Left lung (tissue), 4 donors: ENCODE measurements at regions not wholly inside any gene's neighbourhood (a gene's known extent, or its start where the extent isn't known, plus 50 kb on each side); places are given as distances from the start of the nearest gene placed in this dataset.

Experiments
- ATAC-seq: fragments of 200-7000 bp; cut with Tn5 transposase; one replicate; pipeline ENCODE4 v1.9.1; 2020; ENCODE audit warnings: moderate library complexity
- DNase-seq, 4 donors: peaks; one replicate each; pipeline ENCODE4 v3.0.0-alpha.2; 2013 to 2020
- H3K27ac ChIP-seq, 2 donors: fragments of 200-600 bp; sonication (generic) in 1 of 2; one replicate each; pipeline versions ENCODE4 v1.5.0 to v1.8.0; 2020 to 2021
- H3K27me3 ChIP-seq, 2 donors: fragments of 200-600 bp; sonication (generic) in 1 of 2; one replicate each; pipeline versions ENCODE4 v1.5.0 to v1.8.0; 2020 to 2021
- H3K36me3 ChIP-seq, 2 donors: fragments of 200-600 bp; sonication (generic) in 1 of 2; one replicate each; pipeline versions ENCODE4 v1.5.0 to v1.8.0; 2020 to 2021
- H3K4me1 ChIP-seq, 2 donors: fragments of 200-600 bp; one replicate each; pipeline ENCODE4 v1.8.0; 2021
- H3K4me3 ChIP-seq, 2 donors: fragments of 200-600 bp; sonication (generic) in 1 of 2; one replicate each; pipeline versions ENCODE4 v1.5.0 to v1.8.0; 2020 to 2021; ENCODE audit warnings: mild to moderate bottlenecking in 1 of 2
- H3K9me3 ChIP-seq, 2 donors: fragments of 200-600 bp; sonication (generic) in 1 of 2; one replicate each; pipeline versions ENCODE4 v1.5.0 to v1.8.0; 2020 to 2021
- CTCF ChIP-seq, 2 donors: fragments of 200-600 bp; sonication (generic) in 1 of 2; IDR thresholded peaks; one replicate each; pipeline versions ENCODE4 v1.5.0 to v1.8.0; 2021; ENCODE audit warnings: antibody characterized with exemption in 2 of 2
- intact Hi-C, 2 donors: fragments of 100-400 bp; cut with DNase I; formaldehyde crosslinking; loops; one replicate each; pipeline versions ENCODE4 v1.11.2 to v1.14.2; 2022
- donor health status: DM: no; HTN: yes; CAD: no.
- donor health status: DM: no; HTN: no; CAD: no.

GRCh38 chr4:176971576-176972115, 178.9 kb upstream of the VEGFC start:
- no peak for ATAC-seq
- H3K27me3 ChIP-seq: no peaks in the 10 kb centered on the region
- intact Hi-C loops: no loop called here
- TF ChIP-seq CTCF (IDR thresholded peaks at IDR 0.05): no peak
- DNase-seq: no peak
- no peak overlapping the region for H3K4me3 ChIP-seq
- no peak overlapping the region for H3K27ac ChIP-seq
- no peaks in the 10 kb centered on the region for H3K36me3 ChIP-seq
- H3K4me1 ChIP-seq: no peaks in the 10 kb centered on the region
- no peaks in the 10 kb centered on the region for H3K9me3 ChIP-seq

GRCh38 chr4:176979416-176979815, 186.7 kb upstream of the VEGFC start:
- no peak for DNase-seq
- no peaks in the 10 kb centered on the region for H3K27me3 ChIP-seq
- intact Hi-C loops: no loop called here
- no peaks in the 10 kb centered on the region for H3K9me3 ChIP-seq
- H3K36me3 ChIP-seq: no peaks in the 10 kb centered on the region
- no peak overlapping the region for H3K27ac ChIP-seq
- H3K4me3 ChIP-seq: no peak overlapping the region
- no peak for TF ChIP-seq CTCF (IDR thresholded peaks at IDR 0.05)
- no peak for ATAC-seq
- H3K4me1 ChIP-seq: no peaks in the 10 kb centered on the region

- intact Hi-C loops: no loop called here
- TF ChIP-seq CTCF (IDR thresholded peaks at IDR 0.05): no peak
- H3K9me3 ChIP-seq: no peaks in the 10 kb centered on the region
- DNase-seq: no peak
- no peak overlapping the region for H3K4me3 ChIP-seq
- no peak overlapping the region for H3K27ac ChIP-seq
- no peaks in the 10 kb centered on the region for H3K4me1 ChIP-seq
- ATAC-seq: no peak
- no peaks in the 10 kb centered on the region for H3K27me3 ChIP-seq
- H3K36me3 ChIP-seq: no peaks in the 10 kb centered on the region
Observed at GRCh38 chr4:176981074-176981473, 188.4 kb upstream of the VEGFC start.

GRCh38 chr4:176981551-176981950, 188.8 kb upstream of the VEGFC start:
- no peaks in the 10 kb centered on the region for H3K36me3 ChIP-seq
- no peak overlapping the region for H3K4me3 ChIP-seq
- no peaks in the 10 kb centered on the region for H3K9me3 ChIP-seq
- ATAC-seq (peak; percentile 59), DNase-seq (peak in 1 of 4 donors; percentile 54)
- H3K27ac ChIP-seq: peak overlapping the region in 1 of 2 donors; percentile 2
- no peak for TF ChIP-seq CTCF (IDR thresholded peaks at IDR 0.05)
- no peaks in the 10 kb centered on the region for H3K27me3 ChIP-seq
- H3K4me1 ChIP-seq: no peaks in the 10 kb centered on the region
- intact Hi-C loops: no loop called here

- Histone ChIP-seq H3K36me3 (no peaks in the 10 kb centered on the region), H3K4me3 (no peak overlapping the region), H3K27me3 (no peaks in the 10 kb centered on the region), H3K27ac (no peak overlapping the region), H3K4me1 (no peaks in the 10 kb centered on the region), H3K9me3 (no peaks in the 10 kb centered on the region)
- ATAC-seq (peak; percentile 87), DNase-seq (no peak)
- TF ChIP-seq CTCF (IDR thresholded peaks at IDR 0.05): no peak
- intact Hi-C loops: no loop called here
Observed at GRCh38 chr4:176988226-176988625, 195.5 kb upstream of the VEGFC start.
